ENCODE measurements at regions not wholly inside any gene's neighbourhood (a gene's known extent, or its start where the extent isn't known, plus 50 kb on each side); places are given as distances from the start of the nearest gene placed in this dataset.
"Not testable (repeated sequence)": the region's sequence is repeated elsewhere in the genome, so short reads cannot be mapped to it uniquely, and the experiment has no call there.

GRCh38 chr13:78098249-78098648 is 179.6 kb upstream of the EDNRB start:
- no peak for DNase-seq (ENCODE audit: extremely low read depth, low read depth, low spot score)

- no peak for DNase-seq (ENCODE audit: extremely low read depth, low read depth, low spot score)
Observed at GRCh38 chr13:78096221-78096620, 177.6 kb upstream of the EDNRB start.

GRCh38 chr13:78087966-78088678 is 169.5 kb upstream of the EDNRB start:
- DNase-seq (ENCODE audit: extremely low read depth, low read depth, low spot score), result no peak

GRCh38 chr13:78085434-78086225 is 167.0 kb upstream of the EDNRB start:
- DNase-seq (ENCODE audit: extremely low read depth, low read depth, low spot score), result no peak

GRCh38 chr13:78084401-78084800 is 165.8 kb upstream of the EDNRB start:
- no peak for DNase-seq (ENCODE audit: extremely low read depth, low read depth, low spot score)

GRCh38 chr13:78078168-78078567 is 159.5 kb upstream of the EDNRB start:
- no peak for DNase-seq (ENCODE audit: extremely low read depth, low read depth, low spot score)

- DNase-seq (ENCODE audit: extremely low read depth, low read depth, low spot score), result no peak
Observed at GRCh38 chr13:78067290-78067689, 148.7 kb upstream of the EDNRB start.

GRCh38 chr13:78065141-78065540 is 146.5 kb upstream of the EDNRB start:
- DNase-seq (ENCODE audit: extremely low read depth, low read depth, low spot score), result no peak

- no peak for DNase-seq (ENCODE audit: extremely low read depth, low read depth, low spot score)
Observed at GRCh38 chr13:78061806-78062205, 143.2 kb upstream of the EDNRB start.

- DNase-seq (ENCODE audit: extremely low read depth, low read depth, low spot score), result no peak
Observed at GRCh38 chr13:78060966-78061365, 142.3 kb upstream of the EDNRB start.

GRCh38 chr13:78056865-78057264 is 138.2 kb upstream of the EDNRB start:
- not testable (repeated sequence) for DNase-seq (ENCODE audit: extremely low read depth, low read depth, low spot score)

GRCh38 chr13:78054157-78054556 is 135.5 kb upstream of the EDNRB start:
- no peak for DNase-seq (ENCODE audit: extremely low read depth, low read depth, low spot score)

- DNase-seq (ENCODE audit: extremely low read depth, low read depth, low spot score), result no peak
Observed at GRCh38 chr13:78047151-78047550, 128.5 kb upstream of the EDNRB start.

- no peak for DNase-seq (ENCODE audit: extremely low read depth, low read depth, low spot score)
Observed at GRCh38 chr13:78046331-78046730, 127.7 kb upstream of the EDNRB start.

- DNase-seq (ENCODE audit: extremely low read depth, low read depth, low spot score), result no peak
Observed at GRCh38 chr13:78045916-78046315, 127.3 kb upstream of the EDNRB start.

- DNase-seq (ENCODE audit: extremely low read depth, low read depth, low spot score), result not testable (repeated sequence)
Observed at GRCh38 chr13:78041366-78041765, 122.7 kb upstream of the EDNRB start.

- no peak for DNase-seq (ENCODE audit: extremely low read depth, low read depth, low spot score)
Observed at GRCh38 chr13:78040205-78040830, 121.7 kb upstream of the EDNRB start.

GRCh38 chr13:78036841-78037240 is 118.2 kb upstream of the EDNRB start:
- no peak for DNase-seq (ENCODE audit: extremely low read depth, low read depth, low spot score)

GRCh38 chr13:78035500-78035899 is 116.9 kb upstream of the EDNRB start:
- DNase-seq (ENCODE audit: extremely low read depth, low read depth, low spot score), result no peak

GRCh38 chr13:78033509-78033908 is 114.9 kb upstream of the EDNRB start:
- no peak for DNase-seq (ENCODE audit: extremely low read depth, low read depth, low spot score)

- DNase-seq (ENCODE audit: extremely low read depth, low read depth, low spot score), result peak; percentile 87
Observed at GRCh38 chr13:78032132-78032531, 113.5 kb upstream of the EDNRB start.

Measured in glomerular endothelial cell (primary cell).